SIG-M5 treated with dmso at 0.1 percent for 504 hours (cell line): ENCODE measurements at regions not wholly inside any gene's neighbourhood (a gene's known extent, or its start where the extent isn't known, plus 50 kb on each side); places are given as distances from the start of the nearest gene placed in this dataset.
"Not testable (repeated sequence)": the region's sequence is repeated elsewhere in the genome, so short reads cannot be mapped to it uniquely, and the experiment has no call there.

Experiments
- DNase-seq: peaks from one replicate; lab custom pipeline; 2025; ENCODE audit not compliant: unreplicated experiment; lab: John Stamatoyannopoulos, UW

DNA sequence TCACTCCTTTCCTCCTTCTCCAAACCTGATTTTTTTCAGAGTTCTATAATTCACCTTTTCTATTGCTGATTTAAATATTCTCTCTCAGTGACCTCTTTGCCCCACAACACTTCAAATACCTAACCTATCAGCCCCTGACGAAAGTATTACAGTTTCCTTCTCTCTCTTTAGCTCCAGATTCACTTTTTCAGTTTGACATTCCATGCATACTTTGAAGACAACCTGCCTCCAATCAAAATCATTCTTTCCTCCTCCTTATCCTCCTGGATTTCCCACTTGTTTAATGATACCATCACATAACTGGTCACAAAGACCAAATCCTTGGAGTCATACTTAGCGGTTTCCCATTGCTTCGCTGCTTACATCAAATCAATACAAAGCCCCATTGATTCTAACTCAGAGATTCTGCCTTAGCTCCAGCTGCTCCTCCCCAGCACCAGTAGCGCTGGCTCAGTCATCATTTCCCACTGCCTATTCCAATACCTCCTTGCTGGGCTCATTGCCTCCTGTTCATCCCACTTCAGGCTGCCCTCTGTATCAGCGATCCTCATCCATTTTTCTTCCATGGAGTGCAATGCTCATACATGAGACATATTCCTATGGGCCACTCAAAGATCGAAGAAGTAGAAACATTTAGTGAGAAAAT is 240.1 kb downstream of the ZNF92 start:
- not testable (repeated sequence) for DNase-seq

DNA sequence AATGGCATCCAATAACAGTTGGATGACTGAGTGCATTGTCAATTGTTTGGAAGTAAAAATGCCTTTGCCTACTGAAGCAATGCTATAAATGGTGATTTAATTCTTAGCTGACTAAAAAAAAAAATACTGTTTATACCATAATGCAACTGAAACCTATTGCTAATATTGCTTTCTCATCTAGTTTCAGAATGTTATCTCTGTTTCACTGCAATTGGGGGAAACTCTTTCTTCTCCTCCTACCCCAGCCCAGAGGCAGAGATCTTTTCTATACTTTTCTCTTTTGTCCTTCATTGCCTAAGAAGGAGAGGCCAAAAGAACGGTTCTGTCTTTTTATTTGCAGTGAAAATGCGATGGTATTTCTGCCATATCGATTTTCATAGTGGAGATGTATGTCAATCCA is 242.5 kb downstream of the ZNF92 start:
- not testable (repeated sequence) for DNase-seq

DNA sequence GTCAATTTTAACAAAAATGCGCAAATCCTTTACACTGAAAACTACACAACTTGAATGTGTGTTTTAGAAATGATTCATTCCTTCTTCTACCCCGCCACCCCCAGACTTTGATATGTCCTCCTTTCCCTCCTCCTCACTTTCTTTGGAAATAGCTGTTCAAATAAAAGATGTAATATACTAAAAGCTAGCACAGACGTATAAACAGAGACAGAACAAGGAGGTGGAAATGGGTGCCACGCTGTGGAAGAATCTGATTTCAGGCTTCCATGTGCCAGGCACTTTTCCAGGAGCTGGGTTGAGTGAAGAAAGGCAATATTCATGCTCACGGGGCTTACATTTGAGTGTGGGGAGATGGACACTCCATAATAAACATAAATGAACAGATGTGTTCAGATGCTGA is 246.6 kb downstream of the ZNF92 start:
- not testable (repeated sequence) for DNase-seq

DNA sequence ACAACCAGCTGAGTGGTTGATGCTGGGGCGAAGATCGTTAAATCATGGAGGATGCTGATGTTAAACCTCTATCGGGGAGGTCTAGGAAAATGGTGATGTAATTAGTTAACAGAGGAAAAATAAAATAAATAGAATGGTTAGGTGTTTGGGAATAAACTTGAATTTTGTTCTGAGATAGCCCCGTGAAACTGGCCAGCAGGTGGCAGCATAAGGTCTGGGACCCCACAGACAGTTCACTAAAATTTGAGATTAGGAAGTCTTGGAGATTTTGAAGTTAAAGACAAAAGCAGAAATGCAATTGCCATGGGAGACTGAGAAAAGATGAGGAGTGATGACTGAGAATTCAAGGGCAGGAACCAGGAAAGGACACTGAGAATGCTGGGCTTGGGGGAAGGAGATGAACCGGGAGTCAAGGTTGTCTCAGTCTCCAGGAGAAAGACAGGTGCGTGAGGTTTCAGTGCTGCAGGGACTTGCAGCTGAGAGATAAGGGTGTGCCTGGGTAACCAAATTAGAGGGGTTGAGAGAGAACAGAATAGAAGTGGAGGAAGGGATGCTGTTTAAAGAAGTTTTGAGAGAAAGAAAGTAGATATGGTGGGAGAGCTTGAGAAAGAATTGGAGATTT is 248.0 kb downstream of the ZNF92 start:
- not testable (repeated sequence) for DNase-seq

DNA sequence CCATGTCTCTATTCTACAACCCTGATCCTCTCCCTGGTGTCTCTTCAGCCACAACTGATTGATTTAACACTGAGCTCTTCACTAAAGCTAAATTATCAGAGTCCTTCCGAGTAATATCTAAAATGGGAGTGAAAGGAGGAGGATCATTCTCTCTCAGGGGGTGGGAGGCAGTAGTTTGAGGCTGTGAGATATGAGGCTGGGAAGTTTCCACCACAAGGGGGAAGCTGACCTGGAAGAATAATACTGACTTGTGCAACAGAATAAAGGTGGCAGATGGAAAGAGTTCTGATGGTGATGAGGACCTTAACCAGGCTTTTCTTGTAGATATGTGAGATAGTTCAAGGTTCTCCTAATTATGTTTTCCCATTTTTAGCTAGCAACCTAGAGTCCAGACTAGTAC is 241.6 kb upstream of the VKORC1L1 start:
- not testable (repeated sequence) for DNase-seq

DNA sequence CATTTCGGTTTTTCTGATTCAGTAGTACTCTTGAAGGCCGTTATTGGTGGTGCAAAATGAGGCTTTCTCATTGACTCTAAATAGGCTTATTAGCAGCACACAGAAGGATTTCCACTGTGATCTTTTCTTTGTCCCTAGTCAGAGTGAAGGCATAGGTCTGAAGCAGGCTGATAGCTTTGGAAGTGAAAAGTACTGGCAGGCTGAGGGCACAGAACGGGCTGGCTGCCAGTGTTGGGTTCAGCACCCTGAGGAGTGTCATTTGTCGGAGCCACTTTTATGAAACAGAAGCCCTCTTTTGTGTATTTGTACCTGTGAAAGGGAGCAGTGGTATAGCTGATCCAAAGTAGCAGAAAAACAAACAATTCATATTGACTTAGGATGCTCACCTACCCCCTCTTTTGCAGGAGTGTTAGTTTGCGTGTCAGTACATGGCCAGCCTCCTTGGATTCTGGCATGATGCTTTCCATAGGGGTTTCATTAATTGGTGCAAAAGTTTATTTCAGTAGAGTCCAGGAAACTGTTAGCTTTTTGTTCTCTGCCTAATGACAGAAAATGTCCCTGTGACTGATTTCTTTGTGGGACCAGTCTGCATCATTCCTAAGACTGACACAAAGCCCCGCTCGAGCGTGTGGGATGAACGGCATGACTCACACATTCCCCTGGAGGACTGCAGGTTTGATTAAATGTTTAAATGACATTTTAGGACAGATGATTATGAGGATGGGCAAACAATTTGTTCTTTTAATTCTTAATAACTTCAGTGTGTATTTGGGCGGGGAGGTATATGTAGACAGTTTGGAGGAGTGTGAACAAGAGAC is 239.1 kb upstream of the VKORC1L1 start:
- not testable (repeated sequence) for DNase-seq

DNA sequence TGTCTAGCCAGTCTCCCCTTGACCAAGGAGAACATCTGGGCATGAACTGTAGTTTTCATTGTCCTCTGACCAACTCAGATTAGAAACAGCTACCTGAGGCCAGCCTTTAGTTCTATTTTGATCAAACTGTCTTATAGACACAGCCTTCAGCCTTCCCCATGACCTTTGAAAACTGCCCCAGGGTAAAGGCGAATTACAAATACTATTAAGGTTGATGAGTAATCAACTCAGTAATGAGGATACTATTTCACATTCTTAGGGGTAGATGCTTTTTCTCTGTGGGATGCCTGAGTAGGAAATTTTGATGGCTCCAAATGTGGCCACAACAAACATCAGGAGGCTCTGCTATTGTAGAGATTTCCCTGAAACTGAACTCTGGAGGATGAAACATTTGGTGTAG is 234.0 kb upstream of the VKORC1L1 start:
- not testable (repeated sequence) for DNase-seq

DNA sequence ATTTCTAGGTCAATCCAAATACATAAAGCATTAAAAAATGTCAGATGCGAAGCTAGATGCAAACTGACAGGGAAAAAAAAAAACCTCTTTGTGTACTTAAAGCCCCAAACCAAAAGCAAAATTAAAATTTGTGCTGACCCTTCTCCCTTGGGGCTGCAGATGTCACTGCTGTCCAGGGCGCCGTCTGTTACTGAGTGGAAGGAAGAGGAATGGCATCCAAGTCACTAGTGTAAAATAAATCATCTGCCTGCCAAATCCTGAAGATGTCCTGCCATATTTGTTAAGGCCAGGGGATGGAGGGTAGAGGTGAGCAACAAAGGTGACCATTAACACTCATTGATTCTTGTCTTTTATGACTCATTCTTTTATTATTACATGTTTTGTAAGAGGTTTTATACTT is 233.2 kb upstream of the VKORC1L1 start:
- DNase-seq: not testable (repeated sequence)

DNA sequence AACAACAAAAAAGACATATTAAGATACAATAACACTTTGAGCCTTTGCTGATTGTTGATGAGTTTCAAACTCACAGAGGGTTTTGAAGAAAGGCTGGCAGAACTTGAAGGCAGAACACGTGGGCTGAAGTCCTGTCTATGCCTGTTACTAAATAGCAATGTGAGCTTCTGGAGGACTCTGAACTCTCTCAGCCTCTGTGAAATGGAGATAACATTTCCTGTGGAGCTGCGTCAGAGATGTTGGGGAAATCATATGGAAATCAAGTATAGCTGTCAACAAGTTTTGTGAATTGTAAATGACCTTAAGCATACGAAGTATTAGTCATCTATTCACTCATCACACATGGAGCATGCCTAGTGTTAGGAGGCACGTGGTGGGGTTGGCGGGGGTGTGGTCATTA is 229.4 kb upstream of the VKORC1L1 start:
- not testable (repeated sequence) for DNase-seq

DNA sequence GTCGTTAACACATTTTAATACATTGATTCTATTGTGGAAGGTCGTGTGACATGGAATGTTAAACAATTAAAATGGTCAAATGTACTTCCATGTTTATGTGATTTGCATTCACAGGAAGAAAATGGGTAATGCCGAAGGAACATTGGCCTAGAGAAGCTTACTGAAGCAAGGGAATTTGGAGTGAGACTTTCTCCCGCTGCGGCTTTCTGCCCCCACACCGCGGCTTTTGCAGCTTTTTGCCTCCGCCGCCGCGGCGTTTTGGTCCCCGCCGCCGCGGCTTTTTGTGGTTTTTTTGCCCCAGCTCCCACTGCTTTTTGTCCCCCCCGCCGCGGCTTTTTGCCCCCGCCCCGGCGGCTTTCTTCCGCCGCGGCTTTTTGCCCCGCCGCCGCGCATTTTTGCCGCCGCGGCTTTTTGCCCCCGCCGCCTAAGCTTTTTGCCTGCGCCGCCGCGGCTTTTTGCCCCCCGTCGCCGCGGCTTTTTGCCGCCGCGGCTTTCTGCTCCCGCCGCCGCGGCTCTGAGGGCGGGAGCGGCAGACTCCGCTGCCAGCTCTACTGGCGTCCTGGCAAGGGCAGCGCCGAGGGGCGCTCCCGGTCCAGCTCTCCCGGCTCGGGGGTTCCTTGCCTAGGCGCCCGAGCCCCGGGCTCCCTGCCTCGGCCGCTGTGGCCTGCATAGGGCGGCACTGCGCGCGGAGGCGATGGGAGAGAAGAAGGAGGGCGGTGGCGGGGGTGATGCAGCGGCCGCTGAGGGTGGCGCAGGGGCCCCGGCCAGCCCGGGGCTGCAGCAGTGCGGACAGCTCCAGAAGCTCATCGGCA is 225.5 kb upstream of the VKORC1L1 start:
- not testable (repeated sequence) for DNase-seq

DNA sequence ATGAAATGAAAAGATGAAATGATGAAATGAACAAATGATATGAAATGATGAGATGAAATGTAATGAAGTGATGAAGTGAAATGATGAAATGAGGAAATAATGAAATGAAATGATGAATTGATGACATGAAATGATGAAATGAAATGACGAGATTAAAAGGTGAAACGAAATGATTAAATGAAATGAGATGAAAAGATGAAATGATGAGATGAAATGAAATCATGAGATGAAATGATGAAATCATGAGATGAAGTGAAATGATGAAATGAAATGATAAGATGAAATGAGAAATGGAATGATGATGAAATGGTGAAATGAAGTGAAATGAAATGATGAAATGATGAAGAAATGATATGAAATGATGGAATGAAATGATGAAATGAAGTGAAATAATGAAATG is 221.7 kb upstream of the VKORC1L1 start:
- not testable (repeated sequence) for DNase-seq

DNA sequence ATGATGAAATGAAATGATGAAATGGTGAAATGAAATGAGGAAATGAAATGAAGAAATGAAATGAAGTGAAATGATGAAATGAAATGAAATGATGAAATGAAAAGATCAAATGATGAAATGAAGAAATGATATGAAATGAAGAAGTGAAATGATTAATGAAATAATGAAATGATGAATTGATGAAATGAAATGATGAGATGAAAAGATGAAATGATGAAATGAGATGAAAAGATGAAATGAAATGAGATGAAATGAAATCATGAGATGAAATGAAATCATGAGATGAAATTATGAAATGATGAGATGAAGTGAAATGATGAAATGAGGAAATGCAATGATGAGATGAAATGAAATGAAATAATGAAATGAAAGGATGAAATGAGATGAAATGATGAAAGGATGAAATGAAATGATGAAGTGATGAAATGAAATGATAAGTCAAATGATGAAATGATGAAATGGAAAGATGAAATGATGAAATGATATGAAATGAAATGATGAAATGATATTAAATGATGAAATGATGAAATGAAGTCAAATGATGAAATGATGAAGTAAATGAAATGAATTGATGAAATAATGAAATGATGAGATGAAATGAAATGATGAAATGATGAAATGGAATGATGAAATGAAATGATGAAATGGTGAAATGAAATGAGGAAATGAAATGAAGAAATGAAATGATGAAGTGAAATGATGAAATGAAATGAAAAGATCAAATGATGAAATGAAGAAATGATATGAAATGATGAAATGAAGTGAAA is 220.9 kb upstream of the VKORC1L1 start:
- not testable (repeated sequence) for DNase-seq

DNA sequence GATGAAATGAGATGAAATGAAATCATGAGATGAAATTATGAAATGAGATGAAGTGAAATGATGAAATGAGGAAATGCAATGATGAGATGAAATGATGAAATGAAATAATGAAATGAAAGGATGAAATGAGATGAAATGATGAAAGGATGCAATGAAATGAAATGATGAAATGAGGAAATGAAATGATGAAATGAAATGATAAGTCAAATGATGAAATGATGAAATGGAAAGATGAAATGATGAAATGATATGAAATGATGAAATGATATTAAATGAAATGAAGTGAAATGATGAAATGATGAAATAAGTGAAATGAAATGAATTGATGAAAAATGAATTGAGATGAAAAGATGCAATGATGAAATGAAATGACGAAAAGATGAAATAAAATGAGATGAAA is 220.2 kb upstream of the VKORC1L1 start:
- not testable (repeated sequence) for DNase-seq

DNA sequence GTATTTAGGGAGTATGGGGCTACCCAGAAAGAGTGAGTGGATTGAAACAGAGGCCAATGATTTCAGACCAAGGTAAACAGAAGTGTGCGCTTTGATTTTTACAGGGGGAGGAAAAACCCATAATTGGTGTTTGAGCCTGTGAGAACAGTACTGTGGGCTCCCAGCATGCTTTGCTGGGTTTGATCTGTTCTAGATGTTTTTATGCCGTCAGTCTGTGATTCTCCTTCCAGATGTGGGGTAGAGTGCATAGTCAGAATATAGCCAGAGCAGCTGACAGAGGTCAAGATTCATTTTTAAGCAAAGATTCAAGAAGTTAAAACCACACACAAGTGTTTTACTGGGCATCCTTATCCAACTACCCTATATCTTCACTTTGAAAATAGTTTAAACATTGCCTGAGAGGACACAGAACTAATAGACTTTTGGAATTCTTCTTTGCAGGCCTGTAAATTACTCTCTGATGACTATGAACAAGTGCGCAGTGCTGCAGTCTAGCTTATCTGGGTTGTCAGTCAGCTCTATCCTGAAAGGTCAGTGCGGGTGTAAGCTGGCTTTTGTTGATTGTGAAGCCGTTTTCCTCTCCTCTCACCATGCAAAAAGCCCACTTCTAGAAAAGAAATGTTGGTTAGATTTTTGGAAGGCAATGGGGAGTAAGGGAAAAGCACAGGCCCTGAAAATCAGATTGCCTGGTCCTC is 216.2 kb upstream of the VKORC1L1 start:
- DNase-seq: not testable (repeated sequence)

DNA sequence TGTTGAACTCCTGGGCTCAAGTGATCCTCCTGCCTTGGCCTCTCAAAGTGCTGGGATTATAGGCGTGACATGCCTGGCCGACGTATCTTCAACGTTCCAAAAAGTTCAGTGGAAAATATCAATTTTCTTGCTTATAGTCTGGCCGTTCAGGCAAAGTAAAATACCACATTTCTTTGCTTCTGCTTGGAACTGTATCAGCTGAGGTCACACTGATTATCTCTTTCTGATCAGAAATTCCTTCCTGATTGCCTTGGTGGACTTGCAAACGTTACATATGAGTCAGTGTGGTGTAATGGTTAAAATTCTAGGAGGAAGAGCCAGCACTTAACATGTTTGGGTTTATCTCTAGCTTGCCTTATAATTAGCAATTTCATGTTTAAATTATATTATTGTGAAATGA is 189.5 kb upstream of the VKORC1L1 start:
- DNase-seq: not testable (repeated sequence)

DNA sequence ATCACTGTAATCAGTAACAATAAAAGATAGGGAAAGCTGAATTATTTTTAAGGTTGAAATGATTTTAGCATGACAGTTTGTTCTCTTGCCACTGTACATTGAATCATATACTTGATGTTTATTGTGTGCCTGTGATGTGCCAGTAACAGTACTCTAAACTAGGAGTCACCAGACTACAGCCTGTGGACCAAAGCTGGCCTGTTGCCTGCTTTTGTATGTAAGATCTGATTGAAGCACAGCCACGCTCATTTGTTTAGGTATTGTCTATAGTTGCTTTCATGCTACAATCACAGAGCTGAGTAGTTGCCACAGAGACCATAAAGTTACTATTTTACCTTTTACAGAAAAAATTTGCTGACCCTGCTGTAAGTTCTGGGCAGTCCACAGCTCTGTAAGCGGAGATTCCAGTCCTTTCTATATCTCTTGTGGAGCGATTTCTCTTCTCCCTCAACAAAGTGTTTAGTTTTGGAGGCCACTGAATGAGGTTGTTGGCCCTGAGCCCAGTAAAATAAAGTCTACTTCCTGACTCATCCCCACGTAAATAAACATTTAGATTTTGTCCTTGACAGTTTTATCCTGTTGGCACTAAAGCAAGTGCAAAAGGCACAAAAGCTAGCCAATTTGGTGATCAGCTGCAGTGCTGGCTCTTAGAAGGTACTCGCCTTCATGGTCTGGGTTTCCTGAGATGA is 173.7 kb upstream of the VKORC1L1 start:
- not testable (repeated sequence) for DNase-seq

DNA sequence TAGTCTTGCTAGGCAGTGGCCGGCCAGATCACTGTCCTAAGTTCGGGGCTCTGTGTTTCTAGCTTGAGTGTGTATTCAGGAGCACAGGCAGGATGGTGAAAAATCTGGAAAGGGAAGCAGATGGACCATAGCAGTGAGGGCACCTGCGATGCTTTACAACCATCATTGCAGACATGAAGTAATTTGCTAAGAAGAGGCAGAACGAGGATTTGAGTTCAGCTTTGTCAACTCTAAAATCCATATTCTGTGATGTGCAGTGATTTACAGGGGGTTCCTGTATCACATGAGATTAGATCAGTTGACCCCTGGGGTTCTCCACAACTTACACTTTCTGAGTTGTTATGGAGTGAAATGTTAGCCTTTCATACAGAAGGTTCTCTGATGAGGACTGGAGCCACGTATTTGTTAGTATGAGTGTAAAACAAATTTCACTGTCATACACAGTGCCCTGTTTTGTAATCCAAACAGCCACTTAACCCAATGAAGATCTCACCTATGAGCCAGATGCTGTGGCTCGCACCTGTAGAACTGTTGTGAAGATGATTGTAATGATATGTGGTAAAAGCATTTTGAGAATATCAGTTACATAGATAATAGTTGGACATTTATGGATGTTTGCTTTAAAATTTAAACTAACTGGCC is 173.0 kb upstream of the VKORC1L1 start:
- not testable (repeated sequence) for DNase-seq

DNA sequence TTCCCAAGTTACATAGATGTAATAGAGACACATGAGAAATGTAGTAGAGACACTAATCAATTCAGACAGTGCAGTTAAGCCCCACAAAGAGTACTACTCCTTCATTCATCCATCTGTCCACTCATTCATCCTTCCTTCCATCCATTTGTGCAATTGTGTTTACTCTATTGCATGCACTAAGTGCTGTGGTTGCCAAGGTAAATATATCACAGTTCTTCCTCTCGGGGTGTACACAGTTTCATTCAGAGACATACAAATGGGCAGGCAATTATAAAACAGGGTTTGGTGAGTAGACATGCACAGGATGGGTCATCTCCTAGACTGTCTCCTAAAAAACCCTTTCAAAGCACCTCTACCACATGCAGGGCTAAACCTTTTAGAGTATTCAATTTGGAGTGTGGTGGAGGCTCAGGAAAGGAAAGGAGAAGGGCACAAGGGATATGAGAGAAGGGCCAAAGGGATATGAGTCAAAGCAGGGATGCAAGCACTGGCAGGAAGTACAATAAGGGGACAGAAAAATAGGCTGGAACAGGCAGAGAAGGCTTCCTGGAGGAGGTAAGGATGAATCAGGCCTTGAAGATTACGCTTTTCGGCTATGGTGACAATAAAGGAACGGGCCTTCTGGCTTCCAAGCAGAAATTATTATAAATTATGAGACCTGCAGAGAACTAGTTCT is 153.6 kb upstream of the VKORC1L1 start:
- DNase-seq: not testable (repeated sequence)
